ENCODE measurements at regions not wholly inside any gene's neighbourhood (a gene's known extent, or its start where the extent isn't known, plus 50 kb on each side); places are given as distances from the start of the nearest gene placed in this dataset.

DNA sequence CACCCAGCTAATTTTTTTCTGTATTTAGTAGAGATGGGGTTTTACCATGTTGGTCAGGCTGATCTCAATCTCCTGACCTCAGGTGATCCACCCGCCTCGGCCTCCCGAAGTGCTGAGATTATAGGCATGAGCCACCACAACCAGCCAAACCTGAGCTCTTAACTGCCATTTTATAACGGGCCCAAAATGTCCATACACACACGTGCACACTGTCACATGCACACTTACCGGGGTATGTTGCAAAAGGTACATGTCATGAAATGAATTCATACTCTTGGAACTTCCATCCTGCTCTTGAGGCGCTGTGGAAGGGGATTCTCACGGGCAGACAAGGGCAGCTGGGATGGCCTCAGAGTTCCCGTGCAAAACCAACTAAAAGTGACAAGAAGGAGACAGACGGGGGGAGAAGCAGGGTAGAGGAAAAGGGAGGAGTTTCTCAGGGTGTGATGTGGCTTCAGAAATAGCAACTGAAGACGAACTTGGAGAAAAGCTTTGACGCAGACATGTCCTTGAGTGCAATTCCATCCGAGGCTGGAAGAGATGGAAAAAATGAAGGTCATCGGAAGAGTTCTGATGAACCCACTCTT is 110.9 kb downstream of the BDH1 start:
- Mint-ChIP-seq H3K36me3 (no peaks in the 10 kb centered on the region), H3K27ac (no peak overlapping the region), H3K4me1 (peaks cover 13% of the 10 kb centered on the region), H3K4me3 (no peak overlapping the region), H3K9me3 (no peaks in the 10 kb centered on the region), H3K27me3 (ENCODE audit: low read depth) (no peaks in the 10 kb centered on the region; the same call in 1 of the 2 replicates)
- no peak for ATAC-seq
- no peak for DNase-seq (ENCODE audit: low spot score)
- ChIA-PET POLR2A (no interaction called here), CTCF (no interaction called here)
- no peak for TF ChIP-seq GABPB1 (CRISPR knock-in tag; IDR thresholded peaks at IDR 0.05)
- TF ChIP-seq, protein P1, sequence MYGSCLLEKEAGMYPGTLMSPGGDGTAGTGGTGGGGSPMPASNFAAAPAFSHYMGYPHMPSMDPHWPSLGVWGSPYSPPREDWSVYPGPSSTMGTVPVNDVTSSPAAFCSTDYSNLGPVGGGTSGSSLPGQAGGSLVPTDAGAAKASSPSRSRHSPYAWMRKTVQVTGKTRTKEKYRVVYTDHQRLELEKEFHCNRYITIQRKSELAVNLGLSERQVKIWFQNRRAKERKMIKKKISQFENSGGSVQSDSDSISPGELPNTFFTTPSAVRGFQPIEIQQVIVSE (CRISPR knock-in tag; IDR thresholded peaks at IDR 0.05; ENCODE audit: borderline replicate concordance) = no peak
- TF ChIP-seq ETV6 (CRISPR knock-in tag; IDR thresholded peaks at IDR 0.05) = no peak
- TF ChIP-seq, protein P2, sequence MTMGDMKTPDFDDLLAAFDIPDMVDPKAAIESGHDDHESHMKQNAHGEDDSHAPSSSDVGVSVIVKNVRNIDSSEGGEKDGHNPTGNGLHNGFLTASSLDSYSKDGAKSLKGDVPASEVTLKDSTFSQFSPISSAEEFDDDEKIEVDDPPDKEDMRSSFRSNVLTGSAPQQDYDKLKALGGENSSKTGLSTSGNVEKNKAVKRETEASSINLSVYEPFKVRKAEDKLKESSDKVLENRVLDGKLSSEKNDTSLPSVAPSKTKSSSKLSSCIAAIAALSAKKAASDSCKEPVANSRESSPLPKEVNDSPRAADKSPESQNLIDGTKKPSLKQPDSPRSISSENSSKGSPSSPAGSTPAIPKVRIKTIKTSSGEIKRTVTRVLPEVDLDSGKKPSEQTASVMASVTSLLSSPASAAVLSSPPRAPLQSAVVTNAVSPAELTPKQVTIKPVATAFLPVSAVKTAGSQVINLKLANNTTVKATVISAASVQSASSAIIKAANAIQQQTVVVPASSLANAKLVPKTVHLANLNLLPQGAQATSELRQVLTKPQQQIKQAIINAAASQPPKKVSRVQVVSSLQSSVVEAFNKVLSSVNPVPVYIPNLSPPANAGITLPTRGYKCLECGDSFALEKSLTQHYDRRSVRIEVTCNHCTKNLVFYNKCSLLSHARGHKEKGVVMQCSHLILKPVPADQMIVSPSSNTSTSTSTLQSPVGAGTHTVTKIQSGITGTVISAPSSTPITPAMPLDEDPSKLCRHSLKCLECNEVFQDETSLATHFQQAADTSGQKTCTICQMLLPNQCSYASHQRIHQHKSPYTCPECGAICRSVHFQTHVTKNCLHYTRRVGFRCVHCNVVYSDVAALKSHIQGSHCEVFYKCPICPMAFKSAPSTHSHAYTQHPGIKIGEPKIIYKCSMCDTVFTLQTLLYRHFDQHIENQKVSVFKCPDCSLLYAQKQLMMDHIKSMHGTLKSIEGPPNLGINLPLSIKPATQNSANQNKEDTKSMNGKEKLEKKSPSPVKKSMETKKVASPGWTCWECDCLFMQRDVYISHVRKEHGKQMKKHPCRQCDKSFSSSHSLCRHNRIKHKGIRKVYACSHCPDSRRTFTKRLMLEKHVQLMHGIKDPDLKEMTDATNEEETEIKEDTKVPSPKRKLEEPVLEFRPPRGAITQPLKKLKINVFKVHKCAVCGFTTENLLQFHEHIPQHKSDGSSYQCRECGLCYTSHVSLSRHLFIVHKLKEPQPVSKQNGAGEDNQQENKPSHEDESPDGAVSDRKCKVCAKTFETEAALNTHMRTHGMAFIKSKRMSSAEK (CRISPR knock-in tag; IDR thresholded peaks at IDR 0.05; ENCODE audit: borderline replicate concordance) = no peak
- TF ChIP-seq, protein P3, sequence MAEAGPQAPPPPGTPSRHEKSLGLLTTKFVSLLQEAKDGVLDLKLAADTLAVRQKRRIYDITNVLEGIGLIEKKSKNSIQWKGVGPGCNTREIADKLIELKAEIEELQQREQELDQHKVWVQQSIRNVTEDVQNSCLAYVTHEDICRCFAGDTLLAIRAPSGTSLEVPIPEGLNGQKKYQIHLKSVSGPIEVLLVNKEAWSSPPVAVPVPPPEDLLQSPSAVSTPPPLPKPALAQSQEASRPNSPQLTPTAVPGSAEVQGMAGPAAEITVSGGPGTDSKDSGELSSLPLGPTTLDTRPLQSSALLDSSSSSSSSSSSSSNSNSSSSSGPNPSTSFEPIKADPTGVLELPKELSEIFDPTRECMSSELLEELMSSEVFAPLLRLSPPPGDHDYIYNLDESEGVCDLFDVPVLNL (CRISPR knock-in tag; IDR thresholded peaks at IDR 0.05; ENCODE audit: borderline replicate concordance, low read depth) = no peak
- no peak for TF ChIP-seq SP1 (CRISPR knock-in tag; conservative IDR thresholded peaks at IDR 0.05)
- no peak for TF ChIP-seq PRRX2 (CRISPR knock-in tag; IDR thresholded peaks at IDR 0.05)
- TF ChIP-seq ZNF138 (CRISPR knock-in tag; conservative IDR thresholded peaks at IDR 0.05) = no peak
- TF ChIP-seq, protein P4, sequence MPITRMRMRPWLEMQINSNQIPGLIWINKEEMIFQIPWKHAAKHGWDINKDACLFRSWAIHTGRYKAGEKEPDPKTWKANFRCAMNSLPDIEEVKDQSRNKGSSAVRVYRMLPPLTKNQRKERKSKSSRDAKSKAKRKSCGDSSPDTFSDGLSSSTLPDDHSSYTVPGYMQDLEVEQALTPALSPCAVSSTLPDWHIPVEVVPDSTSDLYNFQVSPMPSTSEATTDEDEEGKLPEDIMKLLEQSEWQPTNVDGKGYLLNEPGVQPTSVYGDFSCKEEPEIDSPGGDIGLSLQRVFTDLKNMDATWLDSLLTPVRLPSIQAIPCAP (CRISPR knock-in tag; IDR thresholded peaks at IDR 0.05) = no peak
- TF ChIP-seq, protein P5, sequence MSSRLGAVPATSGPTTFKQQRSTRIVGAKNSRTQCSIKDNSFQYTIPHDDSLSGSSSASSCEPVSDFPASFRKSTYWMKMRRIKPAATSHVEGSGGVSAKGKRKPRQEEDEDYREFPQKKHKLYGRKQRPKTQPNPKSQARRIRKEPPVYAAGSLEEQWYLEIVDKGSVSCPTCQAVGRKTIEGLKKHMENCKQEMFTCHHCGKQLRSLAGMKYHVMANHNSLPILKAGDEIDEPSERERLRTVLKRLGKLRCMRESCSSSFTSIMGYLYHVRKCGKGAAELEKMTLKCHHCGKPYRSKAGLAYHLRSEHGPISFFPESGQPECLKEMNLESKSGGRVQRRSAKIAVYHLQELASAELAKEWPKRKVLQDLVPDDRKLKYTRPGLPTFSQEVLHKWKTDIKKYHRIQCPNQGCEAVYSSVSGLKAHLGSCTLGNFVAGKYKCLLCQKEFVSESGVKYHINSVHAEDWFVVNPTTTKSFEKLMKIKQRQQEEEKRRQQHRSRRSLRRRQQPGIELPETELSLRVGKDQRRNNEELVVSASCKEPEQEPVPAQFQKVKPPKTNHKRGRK (CRISPR knock-in tag; IDR thresholded peaks at IDR 0.05; ENCODE audit: borderline replicate concordance) = no peak
- TF ChIP-seq FOXK1 (CRISPR knock-in tag; IDR thresholded peaks at IDR 0.05) = no peak

DNA sequence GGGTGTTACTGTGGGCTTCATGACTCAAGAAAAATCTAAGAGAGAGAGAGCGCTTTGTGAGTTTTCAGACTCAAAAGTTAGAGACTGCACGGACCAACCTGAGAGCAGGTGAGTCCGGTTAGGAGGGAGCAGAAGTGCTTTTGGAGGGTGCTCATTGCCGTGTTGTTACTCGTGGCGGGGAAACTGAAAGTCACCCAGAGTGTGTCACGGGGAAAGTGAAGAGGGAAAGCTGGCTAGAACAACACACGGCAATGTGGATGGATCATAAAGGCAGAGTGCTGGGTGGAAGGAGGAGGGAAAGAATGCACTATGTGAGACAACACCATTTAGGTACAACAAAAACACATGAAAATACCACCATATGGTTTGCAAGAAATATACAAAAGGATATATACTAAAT is 112.3 kb downstream of the BDH1 start:
- ChIA-PET POLR2A (interaction anchor here (0.6 to 1.6 kb wide), 2 partner anchors 35 to 630 kb away, joined by 3 read pairs; no protein-coding TSS in a partner anchor), CTCF (no interaction called here)
- no peak for ATAC-seq
- H3K36me3 Mint-ChIP-seq = no peaks in the 10 kb centered on the region
- no peak overlapping the region for H3K27ac Mint-ChIP-seq
- H3K4me3 Mint-ChIP-seq = no peak overlapping the region
- H3K4me1 Mint-ChIP-seq = peaks cover 13% of the 10 kb centered on the region
- H3K27me3 Mint-ChIP-seq (ENCODE audit: low read depth) = no peaks in the 10 kb centered on the region; the same call in 1 of the 2 replicates
- no peak for DNase-seq (ENCODE audit: low spot score)
- no peaks in the 10 kb centered on the region for H3K9me3 Mint-ChIP-seq
- TF ChIP-seq ZNF416 (CRISPR knock-in tag; IDR thresholded peaks at IDR 0.05) (no peak), FOXK1 (CRISPR knock-in tag; IDR thresholded peaks at IDR 0.05) (no peak), CREB1 (CRISPR knock-in tag; IDR thresholded peaks at IDR 0.05) (no peak), JUN (CRISPR knock-in tag; IDR thresholded peaks at IDR 0.05) (no peak), NFATC4 (CRISPR knock-in tag; IDR thresholded peaks at IDR 0.05) (no peak), NR1H2 (CRISPR knock-in tag; IDR thresholded peaks at IDR 0.05) (no peak), ZNF232 (CRISPR knock-in tag; IDR thresholded peaks at IDR 0.05) (no peak), KAT7 (CRISPR knock-in tag; IDR thresholded peaks at IDR 0.05; ENCODE audit: borderline replicate concordance) (no peak), SP1 (CRISPR knock-in tag; conservative IDR thresholded peaks at IDR 0.05) (no peak), ESRRA (CRISPR knock-in tag; IDR thresholded peaks at IDR 0.05; ENCODE audit: borderline replicate concordance) (no peak), OVOL2 (CRISPR knock-in tag; IDR thresholded peaks at IDR 0.05; ENCODE audit: borderline replicate concordance) (no peak)
- TF ChIP-seq, protein P6, sequence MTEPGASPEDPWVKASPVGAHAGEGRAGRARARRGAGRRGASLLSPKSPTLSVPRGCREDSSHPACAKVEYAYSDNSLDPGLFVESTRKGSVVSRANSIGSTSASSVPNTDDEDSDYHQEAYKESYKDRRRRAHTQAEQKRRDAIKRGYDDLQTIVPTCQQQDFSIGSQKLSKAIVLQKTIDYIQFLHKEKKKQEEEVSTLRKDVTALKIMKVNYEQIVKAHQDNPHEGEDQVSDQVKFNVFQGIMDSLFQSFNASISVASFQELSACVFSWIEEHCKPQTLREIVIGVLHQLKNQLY (CRISPR knock-in tag; IDR thresholded peaks at IDR 0.05) = no peak
- TF ChIP-seq, protein P7, sequence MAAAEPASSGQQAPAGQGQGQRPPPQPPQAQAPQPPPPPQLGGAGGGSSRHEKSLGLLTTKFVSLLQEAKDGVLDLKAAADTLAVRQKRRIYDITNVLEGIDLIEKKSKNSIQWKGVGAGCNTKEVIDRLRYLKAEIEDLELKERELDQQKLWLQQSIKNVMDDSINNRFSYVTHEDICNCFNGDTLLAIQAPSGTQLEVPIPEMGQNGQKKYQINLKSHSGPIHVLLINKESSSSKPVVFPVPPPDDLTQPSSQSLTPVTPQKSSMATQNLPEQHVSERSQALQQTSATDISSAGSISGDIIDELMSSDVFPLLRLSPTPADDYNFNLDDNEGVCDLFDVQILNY (CRISPR knock-in tag; IDR thresholded peaks at IDR 0.05) = no peak
- TF ChIP-seq, protein P8, sequence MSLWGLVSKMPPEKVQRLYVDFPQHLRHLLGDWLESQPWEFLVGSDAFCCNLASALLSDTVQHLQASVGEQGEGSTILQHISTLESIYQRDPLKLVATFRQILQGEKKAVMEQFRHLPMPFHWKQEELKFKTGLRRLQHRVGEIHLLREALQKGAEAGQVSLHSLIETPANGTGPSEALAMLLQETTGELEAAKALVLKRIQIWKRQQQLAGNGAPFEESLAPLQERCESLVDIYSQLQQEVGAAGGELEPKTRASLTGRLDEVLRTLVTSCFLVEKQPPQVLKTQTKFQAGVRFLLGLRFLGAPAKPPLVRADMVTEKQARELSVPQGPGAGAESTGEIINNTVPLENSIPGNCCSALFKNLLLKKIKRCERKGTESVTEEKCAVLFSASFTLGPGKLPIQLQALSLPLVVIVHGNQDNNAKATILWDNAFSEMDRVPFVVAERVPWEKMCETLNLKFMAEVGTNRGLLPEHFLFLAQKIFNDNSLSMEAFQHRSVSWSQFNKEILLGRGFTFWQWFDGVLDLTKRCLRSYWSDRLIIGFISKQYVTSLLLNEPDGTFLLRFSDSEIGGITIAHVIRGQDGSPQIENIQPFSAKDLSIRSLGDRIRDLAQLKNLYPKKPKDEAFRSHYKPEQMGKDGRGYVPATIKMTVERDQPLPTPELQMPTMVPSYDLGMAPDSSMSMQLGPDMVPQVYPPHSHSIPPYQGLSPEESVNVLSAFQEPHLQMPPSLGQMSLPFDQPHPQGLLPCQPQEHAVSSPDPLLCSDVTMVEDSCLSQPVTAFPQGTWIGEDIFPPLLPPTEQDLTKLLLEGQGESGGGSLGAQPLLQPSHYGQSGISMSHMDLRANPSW (CRISPR knock-in tag; conservative IDR thresholded peaks at IDR 0.05; ENCODE audit: low read depth) = no peak
